Epithelial cell of esophagus (primary cell): ENCODE measurements at regions not wholly inside any gene's neighbourhood (a gene's known extent, or its start where the extent isn't known, plus 50 kb on each side); places are given as distances from the start of the nearest gene placed in this dataset.
A peak's percentile ranks its signal among the peaks of the same experiment; 100 is the strongest.

Source experiments
- DNase-seq: peaks from one replicate; pipeline ENCODE4 v3.0.0; 2010; ENCODE audit warnings: low read depth
- H3K4me3 ChIP-seq: 2 replicates; pipeline ENCODE4 v1.5.1; 2011; ENCODE audit warnings: mild to moderate bottlenecking, low read length, control low read depth
- CTCF ChIP-seq: IDR thresholded peaks from 2 replicates; pipeline ENCODE4 v1.5.1; 2011; ENCODE audit warnings: low read depth, mild to moderate bottlenecking, low read length, control low read depth, inconsistent platforms; ENCODE audit not compliant: insufficient read depth; ENCODE audit errors: missing control alignments

- no peak for TF ChIP-seq CTCF
- DNase-seq, result no peak
- H3K4me3 ChIP-seq, result no peak overlapping the region
Observed at GRCh38 chr6:15730922-15731321, 68.1 kb upstream of the DTNBP1 start.

- TF ChIP-seq CTCF, result no peak
- DNase-seq, result no peak
- no peak overlapping the region for H3K4me3 ChIP-seq
Observed at GRCh38 chr6:15730442-15730841, 67.6 kb upstream of the DTNBP1 start.

GRCh38 chr6:15722731-15723130 is 59.9 kb upstream of the DTNBP1 start:
- no peak overlapping the region for H3K4me3 ChIP-seq
- no peak for TF ChIP-seq CTCF
- no peak for DNase-seq

- no peak overlapping the region for H3K4me3 ChIP-seq
- DNase-seq, result no peak
- no peak for TF ChIP-seq CTCF
Observed at GRCh38 chr6:15716889-15717288, 54.1 kb upstream of the DTNBP1 start.

- peak; percentile 31 for DNase-seq
- no peak for TF ChIP-seq CTCF
- no peak overlapping the region for H3K4me3 ChIP-seq
Observed at GRCh38 chr6:15715851-15716250, 53.0 kb upstream of the DTNBP1 start.

- TF ChIP-seq CTCF, result no peak
- no peak overlapping the region for H3K4me3 ChIP-seq
- peak; percentile 85 for DNase-seq
Observed at GRCh38 chr6:15715060-15715459, 52.2 kb upstream of the DTNBP1 start.

- no peak overlapping the region for H3K4me3 ChIP-seq
- no peak for TF ChIP-seq CTCF
- no peak for DNase-seq
Observed at GRCh38 chr6:15714658-15715057, 51.8 kb upstream of the DTNBP1 start.
